ENCODE measurements at regions not wholly inside any gene's neighbourhood (a gene's known extent, or its start where the extent isn't known, plus 50 kb on each side); places are given as distances from the start of the nearest gene placed in this dataset.

DNA sequence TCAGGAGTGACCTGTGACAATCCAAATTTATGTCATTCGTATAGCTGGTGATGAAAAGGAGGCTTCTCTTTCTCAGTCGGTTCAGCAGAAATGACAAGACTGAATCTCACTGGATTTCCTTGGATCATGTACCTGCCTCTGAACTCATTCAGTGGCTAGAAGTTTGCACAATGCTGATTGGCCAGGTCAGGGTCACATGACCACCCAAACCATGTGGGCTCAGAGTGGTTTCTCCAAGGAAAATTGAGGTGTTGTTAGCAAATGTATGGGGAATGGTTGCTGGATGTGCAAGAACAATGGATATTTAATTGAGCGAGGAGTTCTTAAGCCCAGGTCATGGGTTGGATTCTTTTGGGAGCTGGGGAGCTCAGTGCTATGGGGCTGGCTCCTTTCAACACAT is 227.5 kb downstream of the AACS start:
- Histone ChIP-seq H3K4me1 (ENCODE audit: control insufficient read depth in 2 of 3, insufficient read depth in 2 of 3, low read depth in 1 of 3, low read length in 3 of 3) (no peaks in the 10 kb centered on the region), H3K27ac (ENCODE audit: low read depth in 2 of 2, low read length in 2 of 2) (no peak overlapping the region), H3K36me3 (ENCODE audit: control insufficient read depth in 2 of 3, insufficient read depth in 3 of 3, low read length in 3 of 3) (no peaks in the 10 kb centered on the region), H3K9ac (ENCODE audit: low read length in 3 of 3) (no peak overlapping the region), H3K27me3 (ENCODE audit: control insufficient read depth, insufficient read depth, low read length) (no peaks in the 10 kb centered on the region), H3K9me3 (ENCODE audit: control insufficient read depth in 2 of 3, insufficient read depth in 1 of 3, low read length in 3 of 3) (peaks cover 0 to 6% (median 0%) of the 10 kb centered on the region in 3 donors), H3K4me3 (ENCODE audit: low read length in 3 of 3) (no peak overlapping the region)
- no peak for DNase-seq
- intact Hi-C loops (cut with DNase I): no loop called here
- no peak for FAIRE-seq
- TF ChIP-seq, protein P1, sequence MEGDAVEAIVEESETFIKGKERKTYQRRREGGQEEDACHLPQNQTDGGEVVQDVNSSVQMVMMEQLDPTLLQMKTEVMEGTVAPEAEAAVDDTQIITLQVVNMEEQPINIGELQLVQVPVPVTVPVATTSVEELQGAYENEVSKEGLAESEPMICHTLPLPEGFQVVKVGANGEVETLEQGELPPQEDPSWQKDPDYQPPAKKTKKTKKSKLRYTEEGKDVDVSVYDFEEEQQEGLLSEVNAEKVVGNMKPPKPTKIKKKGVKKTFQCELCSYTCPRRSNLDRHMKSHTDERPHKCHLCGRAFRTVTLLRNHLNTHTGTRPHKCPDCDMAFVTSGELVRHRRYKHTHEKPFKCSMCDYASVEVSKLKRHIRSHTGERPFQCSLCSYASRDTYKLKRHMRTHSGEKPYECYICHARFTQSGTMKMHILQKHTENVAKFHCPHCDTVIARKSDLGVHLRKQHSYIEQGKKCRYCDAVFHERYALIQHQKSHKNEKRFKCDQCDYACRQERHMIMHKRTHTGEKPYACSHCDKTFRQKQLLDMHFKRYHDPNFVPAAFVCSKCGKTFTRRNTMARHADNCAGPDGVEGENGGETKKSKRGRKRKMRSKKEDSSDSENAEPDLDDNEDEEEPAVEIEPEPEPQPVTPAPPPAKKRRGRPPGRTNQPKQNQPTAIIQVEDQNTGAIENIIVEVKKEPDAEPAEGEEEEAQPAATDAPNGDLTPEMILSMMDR (IDR thresholded peaks at IDR 0.05; ENCODE audit: borderline replicate concordance, extremely low read depth, insufficient read depth): no peak

- H3K9ac ChIP-seq (ENCODE audit: low read length in 3 of 3): no peak overlapping the region
- no peak overlapping the region for H3K27ac ChIP-seq (ENCODE audit: low read depth in 2 of 2, low read length in 2 of 2)
- intact Hi-C loops (cut with DNase I): no loop called here
- no peaks in the 10 kb centered on the region for H3K4me1 ChIP-seq (ENCODE audit: control insufficient read depth in 2 of 3, insufficient read depth in 2 of 3, low read depth in 1 of 3, low read length in 3 of 3)
- H3K36me3 ChIP-seq (ENCODE audit: control insufficient read depth in 2 of 3, insufficient read depth in 3 of 3, low read length in 3 of 3): no peaks in the 10 kb centered on the region
- FAIRE-seq: no peak
- TF ChIP-seq, protein P1 (IDR thresholded peaks at IDR 0.05; ENCODE audit: borderline replicate concordance, extremely low read depth, insufficient read depth): no peak
- no peak overlapping the region for H3K4me3 ChIP-seq (ENCODE audit: low read length in 3 of 3)
- H3K27me3 ChIP-seq (ENCODE audit: control insufficient read depth, insufficient read depth, low read length): no peaks in the 10 kb centered on the region
- peaks cover 0 to 6% (median 0%) of the 10 kb centered on the region in 3 donors for H3K9me3 ChIP-seq (ENCODE audit: control insufficient read depth in 2 of 3, insufficient read depth in 1 of 3, low read length in 3 of 3)
- no peak for DNase-seq
Observed at GRCh38 chr12:125295550-125295949, 230.3 kb downstream of the AACS start.

GRCh38 chr12:125296701-125297100 is 231.5 kb downstream of the AACS start:
- DNase-seq (peak in 2 of 5 donors; percentile 18 to 19), FAIRE-seq (no peak)
- TF ChIP-seq, protein P1 (IDR thresholded peaks at IDR 0.05; ENCODE audit: borderline replicate concordance, extremely low read depth, insufficient read depth): no peak
- H3K27me3 ChIP-seq (ENCODE audit: control insufficient read depth, insufficient read depth, low read length): no peaks in the 10 kb centered on the region
- no peaks in the 10 kb centered on the region for H3K36me3 ChIP-seq (ENCODE audit: control insufficient read depth in 2 of 3, insufficient read depth in 3 of 3, low read length in 3 of 3)
- no peaks in the 10 kb centered on the region for H3K4me1 ChIP-seq (ENCODE audit: control insufficient read depth in 2 of 3, insufficient read depth in 2 of 3, low read depth in 1 of 3, low read length in 3 of 3)
- no peak overlapping the region for H3K27ac ChIP-seq (ENCODE audit: low read depth in 2 of 2, low read length in 2 of 2)
- H3K4me3 ChIP-seq (ENCODE audit: low read length in 3 of 3): no peak overlapping the region
- peaks cover 0 to 6% (median 0%) of the 10 kb centered on the region in 3 donors for H3K9me3 ChIP-seq (ENCODE audit: control insufficient read depth in 2 of 3, insufficient read depth in 1 of 3, low read length in 3 of 3)
- H3K9ac ChIP-seq (ENCODE audit: low read length in 3 of 3): no peak overlapping the region
- intact Hi-C loops (cut with DNase I): no loop called here

GRCh38 chr12:125299840-125300239 is 234.6 kb downstream of the AACS start:
- DNase-seq (no peak), FAIRE-seq (no peak)
- TF ChIP-seq, protein P1 (IDR thresholded peaks at IDR 0.05; ENCODE audit: borderline replicate concordance, extremely low read depth, insufficient read depth): no peak
- Histone ChIP-seq H3K36me3 (ENCODE audit: control insufficient read depth in 2 of 3, insufficient read depth in 3 of 3, low read length in 3 of 3) (no peaks in the 10 kb centered on the region), H3K9ac (ENCODE audit: low read length in 3 of 3) (no peak overlapping the region), H3K9me3 (ENCODE audit: control insufficient read depth in 2 of 3, insufficient read depth in 1 of 3, low read length in 3 of 3) (no peaks in the 10 kb centered on the region), H3K27ac (ENCODE audit: low read depth in 2 of 2, low read length in 2 of 2) (no peak overlapping the region), H3K4me3 (ENCODE audit: low read length in 3 of 3) (no peak overlapping the region), H3K27me3 (ENCODE audit: control insufficient read depth, insufficient read depth, low read length) (no peaks in the 10 kb centered on the region), H3K4me1 (ENCODE audit: control insufficient read depth in 2 of 3, insufficient read depth in 2 of 3, low read depth in 1 of 3, low read length in 3 of 3) (no peaks in the 10 kb centered on the region)
- intact Hi-C loops (cut with DNase I): no loop called here
